ENCODE measurements at regions not wholly inside any gene's neighbourhood (a gene's known extent, or its start where the extent isn't known, plus 50 kb on each side); places are given as distances from the start of the nearest gene placed in this dataset.

DNA sequence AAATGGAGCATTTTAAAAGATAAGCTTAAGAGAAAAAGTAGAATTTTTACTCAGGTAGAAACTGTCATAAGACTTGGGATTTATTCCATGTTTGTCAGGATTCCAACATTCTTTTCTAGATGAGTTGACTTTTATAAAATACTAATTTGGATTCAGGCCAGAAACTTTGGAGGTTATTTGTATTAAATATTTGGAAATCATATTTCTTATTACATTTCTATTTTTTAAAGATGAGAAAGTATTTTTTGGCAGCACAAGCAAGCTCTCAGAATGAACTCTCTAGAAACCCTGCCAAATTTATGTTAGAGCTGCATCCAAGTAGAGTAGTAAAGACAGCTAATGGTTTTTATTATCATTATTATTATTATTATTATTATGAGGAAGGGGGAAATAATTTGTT lies 1014.9 kb upstream of the GJE1 start:
- TF ChIP-seq, protein P1, sequence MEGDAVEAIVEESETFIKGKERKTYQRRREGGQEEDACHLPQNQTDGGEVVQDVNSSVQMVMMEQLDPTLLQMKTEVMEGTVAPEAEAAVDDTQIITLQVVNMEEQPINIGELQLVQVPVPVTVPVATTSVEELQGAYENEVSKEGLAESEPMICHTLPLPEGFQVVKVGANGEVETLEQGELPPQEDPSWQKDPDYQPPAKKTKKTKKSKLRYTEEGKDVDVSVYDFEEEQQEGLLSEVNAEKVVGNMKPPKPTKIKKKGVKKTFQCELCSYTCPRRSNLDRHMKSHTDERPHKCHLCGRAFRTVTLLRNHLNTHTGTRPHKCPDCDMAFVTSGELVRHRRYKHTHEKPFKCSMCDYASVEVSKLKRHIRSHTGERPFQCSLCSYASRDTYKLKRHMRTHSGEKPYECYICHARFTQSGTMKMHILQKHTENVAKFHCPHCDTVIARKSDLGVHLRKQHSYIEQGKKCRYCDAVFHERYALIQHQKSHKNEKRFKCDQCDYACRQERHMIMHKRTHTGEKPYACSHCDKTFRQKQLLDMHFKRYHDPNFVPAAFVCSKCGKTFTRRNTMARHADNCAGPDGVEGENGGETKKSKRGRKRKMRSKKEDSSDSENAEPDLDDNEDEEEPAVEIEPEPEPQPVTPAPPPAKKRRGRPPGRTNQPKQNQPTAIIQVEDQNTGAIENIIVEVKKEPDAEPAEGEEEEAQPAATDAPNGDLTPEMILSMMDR (IDR thresholded peaks at IDR 0.05) = no peak
- no peak for TF ChIP-seq POLR2A (IDR thresholded peaks at IDR 0.05)

All from Peyer's patch (tissue), 4 donors.